H1 (cell line): ENCODE measurements at regions not wholly inside any gene's neighbourhood (a gene's known extent, or its start where the extent isn't known, plus 50 kb on each side); places are given as distances from the start of the nearest gene placed in this dataset.
"Not testable (repeated sequence)": the region's sequence is repeated elsewhere in the genome, so short reads cannot be mapped to it uniquely, and the experiment has no call there.

Experiments
- POLR2AphosphoS5 ChIP-seq: IDR thresholded peaks from 2 replicates; pipeline ENCODE4 v1.6.1; 2011; ENCODE audit warnings: low read depth, low read length
- TF ChIP-seq, protein P1 (sequence below), 3 experiments: IDR thresholded peaks; 1 replicate in 2 of 3; 2 replicates in 1 of 3; pipeline versions ENCODE4 v1.5.1 to v1.6.1; 2011; ENCODE audit warnings: low read length in 3 of 3, mild to moderate bottlenecking in 3 of 3, inconsistent platforms in 2 of 3, low read depth in 1 of 3, moderate library complexity in 1 of 3; ENCODE audit not compliant: insufficient read depth in 1 of 3; ENCODE audit errors: control extremely low read depth in 1 of 3

DNA sequence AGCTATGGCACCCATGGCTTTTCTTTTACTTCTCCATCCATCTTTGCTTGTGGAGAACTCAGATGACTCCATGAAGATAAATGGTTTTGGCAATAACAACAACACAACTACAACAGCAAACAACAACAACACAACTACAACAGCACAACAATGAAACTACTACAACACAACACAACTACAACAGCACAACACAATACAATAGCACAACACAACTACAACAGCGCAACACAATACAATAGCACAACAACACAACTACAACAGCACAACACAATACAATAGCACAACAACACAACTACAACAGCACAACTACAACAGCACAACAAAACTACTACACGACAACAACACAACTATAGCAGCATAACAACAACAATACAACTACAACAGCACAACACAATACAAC is 569.4 kb downstream of the TOX3 start:
- TF ChIP-seq POLR2AphosphoS5, result not testable (repeated sequence)
- TF ChIP-seq, protein P1, sequence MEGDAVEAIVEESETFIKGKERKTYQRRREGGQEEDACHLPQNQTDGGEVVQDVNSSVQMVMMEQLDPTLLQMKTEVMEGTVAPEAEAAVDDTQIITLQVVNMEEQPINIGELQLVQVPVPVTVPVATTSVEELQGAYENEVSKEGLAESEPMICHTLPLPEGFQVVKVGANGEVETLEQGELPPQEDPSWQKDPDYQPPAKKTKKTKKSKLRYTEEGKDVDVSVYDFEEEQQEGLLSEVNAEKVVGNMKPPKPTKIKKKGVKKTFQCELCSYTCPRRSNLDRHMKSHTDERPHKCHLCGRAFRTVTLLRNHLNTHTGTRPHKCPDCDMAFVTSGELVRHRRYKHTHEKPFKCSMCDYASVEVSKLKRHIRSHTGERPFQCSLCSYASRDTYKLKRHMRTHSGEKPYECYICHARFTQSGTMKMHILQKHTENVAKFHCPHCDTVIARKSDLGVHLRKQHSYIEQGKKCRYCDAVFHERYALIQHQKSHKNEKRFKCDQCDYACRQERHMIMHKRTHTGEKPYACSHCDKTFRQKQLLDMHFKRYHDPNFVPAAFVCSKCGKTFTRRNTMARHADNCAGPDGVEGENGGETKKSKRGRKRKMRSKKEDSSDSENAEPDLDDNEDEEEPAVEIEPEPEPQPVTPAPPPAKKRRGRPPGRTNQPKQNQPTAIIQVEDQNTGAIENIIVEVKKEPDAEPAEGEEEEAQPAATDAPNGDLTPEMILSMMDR (IDR thresholded peaks at IDR 0.05; ENCODE audit: control extremely low read depth in 1 of 3, insufficient read depth in 1 of 3, low read depth in 1 of 3, low read length in 3 of 3), result not testable (repeated sequence)
